ENCODE measurements at regions not wholly inside any gene's neighbourhood (a gene's known extent, or its start where the extent isn't known, plus 50 kb on each side); places are given as distances from the start of the nearest gene placed in this dataset.
"Not testable (repeated sequence)": the region's sequence is repeated elsewhere in the genome, so short reads cannot be mapped to it uniquely, and the experiment has no call there.

DNA sequence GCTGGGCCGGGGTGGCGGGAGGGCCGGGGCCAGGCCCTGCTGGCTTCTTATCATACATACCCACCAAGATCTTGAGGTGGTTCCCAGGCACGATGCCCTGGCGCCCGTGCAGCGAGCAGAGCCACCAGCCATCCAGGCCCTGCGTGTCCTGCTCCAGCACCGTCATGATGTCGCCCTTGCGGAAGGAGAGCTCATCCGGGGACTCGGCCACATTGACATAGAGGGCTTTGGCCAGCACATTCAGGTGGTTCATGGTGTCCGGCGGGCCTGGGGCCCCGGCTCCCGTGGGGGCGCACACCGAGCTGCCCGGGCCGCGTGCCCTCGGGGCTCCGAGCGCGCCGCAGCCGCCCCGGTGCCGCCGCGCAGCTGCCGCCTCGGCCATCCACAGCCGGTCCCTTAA is 467.5 kb downstream of the GOLGA6L6 start:
- not testable (repeated sequence) for TF ChIP-seq POLR2A (IDR thresholded peaks at IDR 0.05; ENCODE audit: extremely low read depth, insufficient read length); MYC (IDR thresholded peaks at IDR 0.05; ENCODE audit: low read depth, low read length)
- TF ChIP-seq, protein P1, sequence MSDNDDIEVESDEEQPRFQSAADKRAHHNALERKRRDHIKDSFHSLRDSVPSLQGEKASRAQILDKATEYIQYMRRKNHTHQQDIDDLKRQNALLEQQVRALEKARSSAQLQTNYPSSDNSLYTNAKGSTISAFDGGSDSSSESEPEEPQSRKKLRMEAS (IDR thresholded peaks at IDR 0.05; ENCODE audit: low read depth, low read length) = not testable (repeated sequence)
- TF ChIP-seq, protein P2, sequence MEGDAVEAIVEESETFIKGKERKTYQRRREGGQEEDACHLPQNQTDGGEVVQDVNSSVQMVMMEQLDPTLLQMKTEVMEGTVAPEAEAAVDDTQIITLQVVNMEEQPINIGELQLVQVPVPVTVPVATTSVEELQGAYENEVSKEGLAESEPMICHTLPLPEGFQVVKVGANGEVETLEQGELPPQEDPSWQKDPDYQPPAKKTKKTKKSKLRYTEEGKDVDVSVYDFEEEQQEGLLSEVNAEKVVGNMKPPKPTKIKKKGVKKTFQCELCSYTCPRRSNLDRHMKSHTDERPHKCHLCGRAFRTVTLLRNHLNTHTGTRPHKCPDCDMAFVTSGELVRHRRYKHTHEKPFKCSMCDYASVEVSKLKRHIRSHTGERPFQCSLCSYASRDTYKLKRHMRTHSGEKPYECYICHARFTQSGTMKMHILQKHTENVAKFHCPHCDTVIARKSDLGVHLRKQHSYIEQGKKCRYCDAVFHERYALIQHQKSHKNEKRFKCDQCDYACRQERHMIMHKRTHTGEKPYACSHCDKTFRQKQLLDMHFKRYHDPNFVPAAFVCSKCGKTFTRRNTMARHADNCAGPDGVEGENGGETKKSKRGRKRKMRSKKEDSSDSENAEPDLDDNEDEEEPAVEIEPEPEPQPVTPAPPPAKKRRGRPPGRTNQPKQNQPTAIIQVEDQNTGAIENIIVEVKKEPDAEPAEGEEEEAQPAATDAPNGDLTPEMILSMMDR (IDR thresholded peaks at IDR 0.05; ENCODE audit: low read depth, low read length) = not testable (repeated sequence)

All from NB4 (cell line).